NCI-H345 (cell line): ENCODE measurements at regions not wholly inside any gene's neighbourhood (a gene's known extent, or its start where the extent isn't known, plus 50 kb on each side); places are given as distances from the start of the nearest gene placed in this dataset.
"Not testable (repeated sequence)": the region's sequence is repeated elsewhere in the genome, so short reads cannot be mapped to it uniquely, and the experiment has no call there.

Source experiments
- DNase-seq: peaks from one replicate; lab custom pipeline; 2025; lab: John Stamatoyannopoulos, UW

DNA sequence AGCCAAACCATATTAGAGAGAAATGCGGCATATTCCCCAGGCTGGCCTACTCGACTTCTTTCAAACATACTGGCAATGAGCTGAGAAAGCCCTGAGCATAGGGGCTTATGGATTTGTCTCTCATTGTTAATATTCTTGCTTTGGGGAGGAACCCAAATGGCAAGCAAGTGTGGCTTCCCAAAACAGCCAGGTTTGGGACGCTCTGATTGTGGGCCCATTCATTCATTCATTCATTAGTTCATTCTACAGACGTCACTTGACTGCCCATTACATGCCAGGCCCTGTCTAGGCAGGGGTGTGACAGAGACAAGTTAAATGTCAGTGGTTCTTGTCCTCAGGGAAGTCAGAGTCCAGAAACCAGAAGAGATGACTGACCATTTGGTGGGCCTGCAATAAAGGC lies 77.4 kb upstream of the THBS1 start:
- no peak for DNase-seq

DNA sequence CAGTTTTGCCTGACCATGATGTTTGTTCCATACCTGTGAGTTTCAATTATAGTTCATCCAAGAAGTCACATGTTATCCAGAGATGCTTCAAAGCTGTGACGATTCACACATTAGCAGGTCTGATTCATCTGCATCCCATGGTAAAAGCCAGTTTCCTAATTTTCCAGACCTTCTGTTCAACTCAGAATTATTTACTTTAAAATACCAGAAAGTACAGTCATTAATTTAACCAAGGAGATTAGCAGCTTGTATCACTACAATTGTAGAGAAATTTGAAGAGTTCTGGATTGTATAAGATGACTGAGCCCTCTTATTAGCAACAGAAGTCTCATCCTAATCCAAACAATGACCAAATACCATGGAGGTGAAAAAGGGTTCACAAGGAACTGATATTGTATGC lies 76.1 kb upstream of the THBS1 start:
- DNase-seq, result no peak

DNA sequence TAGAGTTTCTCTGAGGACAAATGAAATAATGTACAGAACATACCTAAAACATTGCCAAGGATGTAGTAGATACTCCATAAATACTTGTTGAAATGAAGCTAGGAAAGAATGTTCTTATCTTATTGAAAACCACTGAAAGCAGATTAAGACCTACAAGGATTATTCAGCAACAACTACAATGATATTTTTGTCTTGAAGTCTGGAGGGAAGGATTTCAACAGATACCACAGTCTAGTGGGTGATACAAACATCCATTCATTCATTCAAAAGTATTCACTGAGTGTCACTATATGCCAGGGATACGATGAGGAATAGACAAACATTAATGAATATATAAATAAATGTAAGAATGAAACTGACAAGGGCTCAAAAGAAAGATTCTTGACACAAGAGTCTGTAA lies 74.7 kb upstream of the THBS1 start:
- DNase-seq, result no peak

DNA sequence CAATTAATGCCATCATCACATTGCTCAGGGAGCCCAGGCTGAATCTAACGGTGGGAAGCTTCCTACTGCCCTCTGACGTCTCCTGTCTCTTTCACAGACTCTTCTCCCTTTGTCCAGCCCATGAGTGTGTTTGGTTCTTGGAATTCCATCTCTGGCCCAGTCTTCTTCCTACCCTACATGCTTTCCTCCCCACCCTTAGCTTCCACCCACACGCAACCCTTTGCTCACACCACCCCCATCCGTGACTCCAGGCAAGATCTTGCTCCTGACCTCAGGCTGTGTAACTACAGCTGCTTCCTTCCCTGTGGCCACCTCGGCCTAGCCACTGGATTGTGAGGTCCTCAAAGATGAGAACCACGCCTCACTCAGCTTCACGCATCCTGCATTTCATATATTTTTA lies 72.3 kb upstream of the THBS1 start:
- no peak for DNase-seq

DNA sequence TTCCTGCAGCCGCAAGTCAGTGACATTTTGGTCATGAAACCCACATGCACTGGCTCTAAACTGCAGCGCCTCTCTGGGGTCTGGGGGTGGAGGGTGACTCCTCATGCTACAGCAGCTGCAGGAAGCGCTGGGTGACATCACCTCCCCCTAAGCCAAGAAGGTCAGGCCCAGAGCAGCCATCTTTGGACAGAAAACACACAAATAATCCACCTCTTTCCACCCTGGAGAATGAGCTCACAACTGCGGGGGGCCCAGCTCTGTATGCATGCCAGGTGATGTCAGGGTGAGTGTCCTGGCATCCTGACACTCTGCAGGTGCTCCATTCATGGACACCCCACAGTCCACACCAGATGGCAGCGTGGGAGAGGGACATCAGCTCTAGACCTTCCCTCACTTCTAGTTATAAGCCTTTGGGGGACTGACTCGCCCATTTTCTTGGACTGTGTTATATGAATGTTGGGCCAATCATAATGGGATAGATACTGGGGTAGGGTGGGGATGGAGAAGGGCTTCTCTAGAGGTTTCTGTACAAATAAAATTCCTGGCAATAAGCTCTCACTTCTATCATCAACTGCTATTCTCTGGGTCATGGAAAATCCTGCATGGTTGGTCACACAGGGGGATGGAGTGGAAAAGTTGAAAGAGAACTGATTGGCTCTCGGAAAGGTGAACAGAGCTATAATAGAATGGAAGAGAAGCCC lies 70.7 kb upstream of the THBS1 start:
- DNase-seq, result no peak

DNA sequence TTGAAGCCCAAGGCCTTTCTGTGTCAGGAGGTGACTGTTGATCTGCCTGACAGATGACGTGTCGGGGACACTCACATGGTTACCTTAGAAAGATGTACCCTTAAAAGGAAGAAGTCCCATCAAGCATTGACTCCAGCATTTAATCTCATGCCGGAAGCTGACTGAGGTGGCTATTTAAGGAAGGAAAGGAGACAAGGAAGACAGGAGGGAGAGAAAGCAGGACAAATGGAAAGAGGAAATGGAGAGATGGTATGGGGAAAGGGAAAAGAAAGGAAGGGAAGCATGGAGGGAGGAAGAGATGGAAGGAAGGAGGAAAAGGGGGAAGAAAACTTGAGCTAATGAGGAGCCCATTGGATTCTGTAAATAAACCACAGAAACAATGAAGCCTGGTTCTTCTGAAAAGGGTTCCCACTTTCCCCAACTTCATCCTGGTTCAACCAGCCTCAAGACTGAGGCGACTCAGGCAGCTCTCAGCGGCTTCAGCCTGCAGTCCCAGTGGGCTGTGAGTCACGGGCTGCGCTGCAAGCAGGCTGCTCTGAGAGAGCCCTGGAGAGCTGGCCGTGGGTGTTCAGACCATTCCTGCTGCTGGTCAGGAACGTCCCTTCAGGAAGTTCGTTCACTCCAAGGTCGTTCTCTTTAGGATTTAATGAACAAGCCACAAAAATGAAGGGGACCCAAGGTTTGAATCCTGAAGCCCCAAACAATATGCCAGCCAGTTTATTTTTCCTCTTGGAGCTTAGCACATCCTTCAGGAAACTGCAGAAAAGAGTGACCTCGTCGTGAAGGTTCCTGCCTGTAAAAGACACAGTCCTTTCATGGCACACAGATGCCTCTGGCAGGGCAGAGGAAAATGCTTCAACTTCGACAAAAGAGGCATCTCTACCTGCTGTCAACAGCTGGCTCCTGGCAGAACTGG lies 69.6 kb upstream of the THBS1 start:
- no peak for DNase-seq

DNA sequence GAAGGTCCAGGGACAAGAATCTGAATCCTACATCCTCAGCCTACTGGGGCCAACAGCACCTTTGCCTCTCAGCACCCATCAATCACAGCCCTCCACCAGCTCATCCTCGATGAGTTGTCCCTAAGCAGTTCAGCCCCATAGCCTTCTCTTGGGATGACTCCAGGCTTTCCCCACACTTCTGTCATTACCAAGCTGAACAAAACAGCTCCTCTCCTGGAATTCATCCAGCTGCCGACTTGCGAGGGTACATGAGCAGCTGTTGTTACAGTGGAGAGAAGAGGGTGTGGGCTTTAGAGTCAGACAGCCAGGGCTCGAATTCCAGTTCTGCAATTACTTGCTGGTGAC lies 69.0 kb upstream of the THBS1 start:
- DNase-seq, result peak; percentile 8

DNA sequence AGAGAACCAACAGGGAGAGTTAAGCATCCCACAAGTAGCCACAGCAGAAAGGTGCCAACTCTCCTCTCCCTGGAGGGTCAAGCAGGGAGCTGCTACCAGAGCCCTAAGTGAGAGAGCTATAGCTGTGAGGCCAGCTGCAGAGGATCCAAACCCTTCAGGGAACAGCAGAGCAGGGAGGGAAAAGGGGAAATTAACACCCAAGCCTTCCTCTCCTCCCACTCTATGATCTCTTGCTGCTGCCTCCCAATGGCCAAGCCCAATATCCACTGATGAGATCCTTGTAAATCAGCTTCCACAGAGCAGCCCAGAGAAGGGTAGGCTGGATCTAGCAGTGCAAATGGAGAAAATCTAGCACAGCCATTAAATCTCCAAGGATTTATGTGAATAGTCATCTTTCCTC lies 68.2 kb upstream of the THBS1 start:
- DNase-seq, result no peak

DNA sequence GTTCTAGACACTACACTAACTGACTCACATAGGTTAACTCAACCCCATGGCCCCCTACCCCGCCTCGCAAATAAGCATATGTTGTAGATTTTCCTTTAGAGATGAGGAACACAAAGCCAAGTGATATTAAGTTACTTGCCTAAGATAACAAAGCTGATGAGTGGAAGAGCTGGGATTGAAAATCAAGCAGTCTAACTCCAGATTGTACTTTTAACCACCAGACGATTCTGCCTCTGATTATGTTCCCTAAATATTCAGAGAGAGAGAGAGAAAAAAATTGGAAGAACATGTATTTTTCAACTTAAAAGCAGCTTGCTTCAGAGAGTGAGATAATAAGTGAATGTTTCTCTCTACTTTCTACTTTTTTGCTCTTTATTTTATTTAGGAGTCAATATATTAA lies 66.9 kb upstream of the THBS1 start:
- DNase-seq, result no peak

DNA sequence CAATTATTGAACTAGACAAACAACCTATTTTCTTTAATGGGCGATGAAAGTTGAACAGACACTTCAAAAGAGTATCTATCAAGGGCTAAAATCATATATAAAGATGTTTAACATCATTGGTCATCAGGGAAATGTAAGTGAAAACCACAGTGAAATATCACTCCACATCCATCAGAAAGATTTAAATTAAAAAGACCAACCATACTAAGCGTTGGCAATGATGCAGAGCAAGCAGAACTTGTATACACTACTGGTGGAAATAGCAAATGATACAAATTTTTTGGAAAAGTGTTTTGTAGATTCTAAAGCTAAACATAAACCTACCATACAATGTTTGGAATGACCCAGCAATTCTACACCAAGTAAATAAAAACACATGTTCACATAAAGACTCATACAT lies 65.9 kb upstream of the THBS1 start:
- no peak for DNase-seq

DNA sequence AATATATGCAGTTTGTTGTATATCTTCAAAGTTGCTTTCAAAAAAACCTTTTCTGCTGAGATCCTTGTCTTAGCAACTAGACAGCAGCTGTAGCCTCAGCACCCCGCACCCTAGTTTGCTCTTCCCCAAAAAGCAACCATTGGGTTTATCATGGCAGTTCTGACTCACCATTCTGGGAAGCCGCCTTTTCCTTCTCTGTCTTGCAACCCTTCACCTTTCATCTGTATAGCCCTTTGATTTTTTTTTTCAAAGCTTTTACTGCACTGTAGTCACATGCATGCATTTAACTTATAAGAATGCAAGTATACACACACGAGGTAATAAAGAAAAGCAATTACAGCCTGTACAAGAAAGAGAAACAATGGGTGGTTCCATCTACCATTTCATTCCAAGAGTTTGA lies 65.1 kb upstream of the THBS1 start:
- DNase-seq, result no peak

DNA sequence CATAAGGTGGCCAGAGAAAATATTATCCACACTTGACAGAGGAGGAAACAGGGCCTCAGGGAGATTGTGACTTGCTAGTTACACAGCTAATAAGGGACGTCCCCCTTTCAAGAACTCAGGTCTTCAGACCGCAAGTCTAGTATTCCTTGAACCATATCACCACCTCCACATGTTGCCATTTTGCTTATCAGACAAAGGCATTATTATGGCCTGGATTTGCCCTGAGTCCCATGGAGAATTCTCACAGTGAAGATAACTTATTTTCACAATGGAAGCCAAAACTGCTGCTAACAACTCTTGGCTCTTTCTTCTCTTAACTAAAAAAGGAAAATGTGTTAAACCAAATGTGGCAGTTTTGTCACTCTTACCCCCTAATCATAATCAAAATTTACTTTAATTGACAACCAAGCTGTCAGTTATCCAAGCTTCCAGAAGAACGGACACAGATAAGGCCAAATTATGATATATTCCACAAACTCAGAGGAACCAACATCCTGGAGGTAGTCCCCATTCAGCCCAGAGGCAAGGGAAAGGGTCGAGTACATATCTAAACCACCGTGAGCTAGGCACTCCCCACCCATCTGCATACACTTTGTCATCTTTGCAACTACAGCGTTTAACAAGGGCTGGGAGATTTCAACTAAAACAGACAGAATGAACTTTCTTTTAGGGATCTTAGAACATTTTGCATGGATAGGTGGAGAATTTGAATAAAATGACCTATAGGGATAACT lies 63.6 kb upstream of the THBS1 start:
- DNase-seq, result no peak

DNA sequence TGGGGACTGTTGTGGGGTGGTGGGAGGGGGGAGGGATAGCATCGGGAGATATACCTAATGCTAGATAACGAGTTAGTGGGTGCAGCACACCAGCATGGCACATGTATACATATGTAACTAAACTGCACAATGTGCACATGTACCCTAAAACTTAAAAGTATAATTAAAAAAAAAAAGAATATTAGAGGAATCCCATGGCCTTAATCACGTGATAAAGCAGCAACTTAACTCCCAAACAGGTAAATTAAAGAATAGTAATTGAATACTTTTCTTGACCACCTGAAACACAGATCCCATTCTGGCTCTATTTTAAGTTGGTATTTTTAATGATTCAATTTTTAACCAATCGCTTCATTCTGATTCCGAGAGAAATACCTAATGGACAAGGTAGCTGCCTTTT lies 56.9 kb upstream of the THBS1 start:
- not testable (repeated sequence) for DNase-seq

DNA sequence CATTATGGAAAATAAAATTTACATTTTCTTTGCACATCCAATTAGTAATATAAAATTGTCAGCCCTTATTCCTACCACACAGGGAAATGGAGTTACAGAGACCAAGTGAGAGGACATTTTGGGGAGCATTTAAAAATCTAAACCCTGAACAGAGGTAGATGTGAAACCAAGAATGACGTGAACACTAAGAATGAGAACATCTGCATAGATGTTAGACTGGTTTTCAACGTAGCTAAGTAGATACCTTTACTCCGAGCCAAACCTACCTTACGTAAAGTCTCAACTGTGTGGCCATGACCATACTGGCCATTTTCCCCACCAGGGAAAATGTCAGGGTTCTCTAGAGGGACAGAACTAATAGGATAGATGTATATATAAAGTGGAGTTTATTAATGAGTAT lies 51.4 kb upstream of the THBS1 start:
- no peak for DNase-seq

DNA sequence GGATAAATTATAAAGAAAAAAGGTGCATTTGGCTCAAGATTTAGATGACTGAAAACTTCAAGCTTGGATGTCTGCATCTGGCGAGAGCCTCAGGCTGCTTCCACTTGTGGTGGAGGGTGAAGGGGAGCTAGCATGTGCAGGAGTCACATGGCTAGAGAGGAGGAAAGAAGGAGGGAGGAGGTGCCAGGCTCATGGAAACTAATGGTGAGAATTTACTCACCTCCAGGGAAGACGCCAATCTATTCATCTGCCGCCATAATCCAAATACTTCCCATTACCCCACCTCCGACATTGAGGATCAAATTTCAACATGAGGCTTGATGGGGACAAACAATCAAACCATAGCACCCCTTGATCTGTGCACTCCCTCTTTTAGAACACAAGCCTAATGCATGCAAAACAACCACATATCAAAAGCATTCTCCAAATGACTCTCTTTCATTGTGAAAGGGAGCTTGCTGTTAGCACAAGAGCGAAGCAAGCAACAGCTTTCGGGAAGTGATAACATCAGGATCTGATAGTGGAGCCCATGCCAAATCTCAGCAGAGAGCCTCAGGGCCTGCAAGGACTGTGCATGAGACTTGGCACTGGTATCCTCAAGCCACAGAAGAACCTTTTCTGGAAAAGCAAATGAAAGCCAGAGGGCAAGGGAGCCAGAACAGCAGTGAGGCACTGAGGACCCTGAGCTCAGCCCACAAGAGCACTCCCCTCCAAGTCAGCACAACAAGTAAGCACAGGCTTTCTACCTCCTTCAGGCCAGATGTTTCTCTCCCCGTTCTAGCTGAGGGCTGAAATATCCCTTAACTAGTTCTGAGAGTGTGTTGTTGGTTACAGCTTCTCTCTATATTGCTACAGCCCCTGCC lies 50.2 kb upstream of the THBS1 start:
- DNase-seq, result peak; percentile 22
